WTC11 (cell line): ENCODE measurements at regions not wholly inside any gene's neighbourhood (a gene's known extent, or its start where the extent isn't known, plus 50 kb on each side); places are given as distances from the start of the nearest gene placed in this dataset.

Source experiments
- ATAC-seq: fragments of 200-7000 bp; cut with Tn5 transposase; 2 replicates; pipeline ENCODE4 v1.10.0; 2021; ENCODE audit warnings: mild to moderate bottlenecking, moderate library complexity
- CTCF ChIA-PET: fragments of 300-600 bp; sonication (Branson Sonifier 250); formaldehyde crosslinking; loops from one replicate; lab custom pipeline; 2021; ENCODE audit warnings: antibody characterized with exemption; lab: Charles Lee
- POLR2A ChIA-PET: fragments of 350-600 bp; sonication (Branson Sonifier 250); formaldehyde crosslinking; loops from one replicate; lab custom pipeline; 2021; ENCODE audit warnings: antibody characterized with exemption; lab: Charles Lee
- DNase-seq: peaks from one replicate; pipeline ENCODE4 v3.0.0; 2021; ENCODE audit warnings: low spot score
- H3K27ac Mint-ChIP-seq: 2 replicates; pipeline ENCODE4 v1.8.0; 2021; ENCODE audit warnings: mixed read lengths
- H3K27me3 Mint-ChIP-seq: 2 replicates; pipeline ENCODE4 v1.8.0; 2021; ENCODE audit warnings: low read depth, mild to moderate bottlenecking, moderate library complexity, mixed read lengths
- H3K36me3 Mint-ChIP-seq: 2 replicates; pipeline ENCODE4 v1.8.0; 2021; ENCODE audit warnings: mixed read lengths
- H3K4me1 Mint-ChIP-seq: 2 replicates; pipeline ENCODE4 v1.8.0; 2022; ENCODE audit warnings: mixed read lengths
- H3K4me3 Mint-ChIP-seq: 2 replicates; pipeline ENCODE4 v1.8.0; 2021; ENCODE audit warnings: mild to moderate bottlenecking, moderate library complexity, mixed read lengths
- H3K9me3 Mint-ChIP-seq: 2 replicates; pipeline ENCODE4 v1.8.0; 2021; ENCODE audit warnings: mixed read lengths
- ARID4B ChIP-seq: sonication (generic); formaldehyde crosslinking; IDR thresholded peaks from 2 replicates; pipeline ENCODE4 v1.8.0; 2023; ENCODE audit warnings: missing genetic modification reagents, mild to moderate bottlenecking, borderline replicate concordance
- ATF6 ChIP-seq: sonication (generic); formaldehyde crosslinking; IDR thresholded peaks from 2 replicates; pipeline ENCODE4 v1.8.1; 2023; ENCODE audit warnings: mild to moderate bottlenecking, missing genetic modification reagents
- CDX4 ChIP-seq: fragments of 250-450 bp; sonication (Bioruptor Pico); IDR thresholded peaks from 2 replicates; pipeline ENCODE4 v1.9.0; 2021; ENCODE audit warnings: moderate library complexity, mild to moderate bottlenecking, inconsistent platforms, borderline replicate concordance
- E2F5 ChIP-seq: sonication (generic); formaldehyde crosslinking; IDR thresholded peaks from 2 replicates; pipeline ENCODE4 v1.8.1; 2022; ENCODE audit warnings: mild to moderate bottlenecking, moderate library complexity, missing genetic modification reagents
- ESRRA ChIP-seq: sonication (generic); formaldehyde crosslinking; IDR thresholded peaks from 2 replicates; pipeline ENCODE4 v1.8.1; 2022; ENCODE audit warnings: mild to moderate bottlenecking, missing genetic modification reagents, borderline replicate concordance
- ETV6 ChIP-seq: sonication (generic); formaldehyde crosslinking; IDR thresholded peaks from 2 replicates; pipeline ENCODE4 v1.8.1; 2022; ENCODE audit warnings: mild to moderate bottlenecking, missing genetic modification reagents
- FOXJ3 ChIP-seq: sonication (generic); formaldehyde crosslinking; IDR thresholded peaks from 2 replicates; pipeline ENCODE4 v1.9.0; 2021; ENCODE audit warnings: missing genetic modification reagents, mild to moderate bottlenecking, borderline replicate concordance
- IRF1 ChIP-seq: sonication (generic); formaldehyde crosslinking; IDR thresholded peaks from 2 replicates; pipeline ENCODE4 v1.8.0; 2023; ENCODE audit warnings: missing genetic modification reagents
- NFATC4 ChIP-seq: fragments of 250-450 bp; sonication (Bioruptor Pico); IDR thresholded peaks from 2 replicates; pipeline ENCODE4 v1.9.0; 2021; ENCODE audit warnings: mild to moderate bottlenecking
- NR1H2 ChIP-seq: sonication (generic); formaldehyde crosslinking; IDR thresholded peaks from 2 replicates; pipeline ENCODE4 v1.9.0; 2021; ENCODE audit warnings: mild to moderate bottlenecking, moderate library complexity, missing genetic modification reagents
- NR2C2 ChIP-seq: sonication (generic); formaldehyde crosslinking; IDR thresholded peaks from 2 replicates; pipeline ENCODE4 v1.8.0; 2022; ENCODE audit warnings: mild to moderate bottlenecking, missing genetic modification reagents
- PRDM15 ChIP-seq: sonication (generic); formaldehyde crosslinking; IDR thresholded peaks from 2 replicates; pipeline ENCODE4 v1.8.0; 2022; ENCODE audit warnings: missing genetic modification reagents
- SMAD3 ChIP-seq: sonication (generic); formaldehyde crosslinking; IDR thresholded peaks from 2 replicates; pipeline ENCODE4 v1.8.0; 2022; ENCODE audit warnings: missing genetic modification reagents, mild to moderate bottlenecking, borderline replicate concordance
- SP1 ChIP-seq: sonication (generic); formaldehyde crosslinking; conservative IDR thresholded peaks from 2 replicates; pipeline ENCODE4 v1.8.1; 2022; ENCODE audit warnings: missing genetic modification reagents
- USF1 ChIP-seq: sonication (generic); formaldehyde crosslinking; IDR thresholded peaks from 2 replicates; pipeline ENCODE4 v1.8.0; 2022; ENCODE audit warnings: mild to moderate bottlenecking, missing genetic modification reagents
- ZNF416 ChIP-seq: fragments of 250-450 bp; sonication (Bioruptor Pico); IDR thresholded peaks from 2 replicates; pipeline ENCODE4 v1.9.0; 2021; ENCODE audit warnings: mild to moderate bottlenecking, inconsistent platforms

- TF ChIP-seq IRF1 (CRISPR knock-in tag) (no peak), ETV6 (CRISPR knock-in tag) (no peak), SP1 (CRISPR knock-in tag) (no peak), PRDM15 (CRISPR knock-in tag) (no peak), USF1 (CRISPR knock-in tag) (no peak), ATF6 (CRISPR knock-in tag) (no peak)
Measured at GRCh38 chr22:49351761-49352227, 475.9 kb downstream of the BRD1 start (continued).

- H3K4me1 Mint-ChIP-seq, result peaks cover 4% of the 10 kb centered on the region; the same call in 1 of the 2 replicates
- peak; percentile 8 for DNase-seq
- TF ChIP-seq SMAD3 (CRISPR knock-in tag), result no peak
- no peak for TF ChIP-seq IRF1 (CRISPR knock-in tag)
- no peak for TF ChIP-seq E2F5 (CRISPR knock-in tag)
- TF ChIP-seq CDX4 (CRISPR knock-in tag), result no peak
- no peak for TF ChIP-seq ARID4B (CRISPR knock-in tag)
- no peak for TF ChIP-seq NR2C2 (CRISPR knock-in tag)
- no peak for TF ChIP-seq ESRRA
- no peak for TF ChIP-seq FOXJ3 (CRISPR knock-in tag)
- no peak for TF ChIP-seq NR1H2 (CRISPR knock-in tag)
- TF ChIP-seq ETV6 (CRISPR knock-in tag), result no peak
- TF ChIP-seq ZNF416 (CRISPR knock-in tag), result no peak
- TF ChIP-seq NFATC4 (CRISPR knock-in tag), result no peak
- TF ChIP-seq, all 79 proteins: peak for 0
- H3K36me3 Mint-ChIP-seq, result no peaks in the 10 kb centered on the region
- CTCF ChIA-PET, result interaction anchor here (0.7 kb wide), 1 partner anchor 282 kb away, joined by 3 read pairs; no protein-coding TSS in a partner anchor
- POLR2A ChIA-PET, result no interaction called here
- no peak overlapping the region for H3K27ac Mint-ChIP-seq
- no peak overlapping the region for H3K4me3 Mint-ChIP-seq
- no peak for ATAC-seq
- H3K9me3 Mint-ChIP-seq, result peaks cover 3% of the 10 kb centered on the region; the same call in 1 of the 2 replicates
- no peaks in the 10 kb centered on the region for H3K27me3 Mint-ChIP-seq
Measured at GRCh38 chr22:49350441-49351121, 477.1 kb downstream of the BRD1 start.
